Amniotic epithelial cell (primary cell): ENCODE measurements at regions not wholly inside any gene's neighbourhood (a gene's known extent, or its start where the extent isn't known, plus 50 kb on each side); places are given as distances from the start of the nearest gene placed in this dataset.
"Not testable (repeated sequence)": the region's sequence is repeated elsewhere in the genome, so short reads cannot be mapped to it uniquely, and the experiment has no call there.

Experiments used
- DNase-seq: peaks from one replicate; pipeline ENCODE4 v3.0.0-alpha.2; 2010; ENCODE audit warnings: low read depth

DNA sequence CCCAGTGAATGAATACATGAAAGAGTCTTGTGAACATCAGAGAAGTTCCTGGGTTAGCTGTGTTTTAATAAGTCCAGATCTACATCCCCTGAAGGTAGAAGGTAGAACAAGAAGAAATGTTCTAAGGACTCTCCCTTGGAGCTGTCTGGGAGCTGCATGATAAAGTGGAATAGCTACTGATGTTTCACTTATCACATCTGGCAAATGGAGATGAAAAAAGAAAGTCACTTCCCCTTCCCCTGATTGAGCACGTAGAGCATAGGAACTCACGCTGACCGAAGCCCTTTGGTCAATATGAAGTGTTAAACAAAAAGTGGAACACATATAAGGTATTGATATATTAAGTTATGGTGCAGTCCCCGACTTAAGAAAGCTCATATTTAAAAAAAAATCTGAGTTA is 53.2 kb upstream of the PARP1 start:
- DNase-seq, result no peak

DNA sequence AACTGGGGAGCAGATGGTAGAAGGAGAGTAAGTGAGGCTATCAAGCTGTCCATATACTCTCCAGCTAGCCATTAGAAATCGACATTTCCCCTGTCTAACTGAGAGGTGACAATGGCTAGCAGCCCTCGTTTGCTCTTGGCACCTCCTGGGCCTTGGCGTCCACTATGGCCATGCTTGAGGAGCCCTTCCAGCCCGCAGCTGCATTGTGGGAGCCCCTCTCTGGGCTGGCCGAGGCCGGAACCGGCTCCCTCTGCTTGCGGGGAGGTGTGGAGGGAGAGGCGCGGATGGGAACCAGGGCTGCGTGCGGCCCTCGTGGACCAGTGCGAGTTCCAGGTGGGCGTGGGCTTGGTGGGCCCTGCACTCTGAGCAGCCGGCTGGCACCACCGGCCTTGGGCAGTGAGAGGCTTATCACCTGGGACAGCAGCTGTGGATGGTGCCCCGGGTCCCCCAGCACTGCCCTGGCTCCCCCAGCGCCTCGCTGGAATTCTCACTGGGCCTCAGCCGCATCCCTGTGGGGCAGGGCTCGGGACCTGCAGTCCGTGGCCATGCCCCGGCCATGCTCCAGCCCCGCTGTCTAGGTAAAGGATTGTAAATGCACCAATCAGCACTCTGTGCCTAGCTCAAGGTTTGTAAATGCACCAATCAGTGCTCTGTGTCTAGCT is 56.2 kb upstream of the PARP1 start:
- DNase-seq, result no peak

DNA sequence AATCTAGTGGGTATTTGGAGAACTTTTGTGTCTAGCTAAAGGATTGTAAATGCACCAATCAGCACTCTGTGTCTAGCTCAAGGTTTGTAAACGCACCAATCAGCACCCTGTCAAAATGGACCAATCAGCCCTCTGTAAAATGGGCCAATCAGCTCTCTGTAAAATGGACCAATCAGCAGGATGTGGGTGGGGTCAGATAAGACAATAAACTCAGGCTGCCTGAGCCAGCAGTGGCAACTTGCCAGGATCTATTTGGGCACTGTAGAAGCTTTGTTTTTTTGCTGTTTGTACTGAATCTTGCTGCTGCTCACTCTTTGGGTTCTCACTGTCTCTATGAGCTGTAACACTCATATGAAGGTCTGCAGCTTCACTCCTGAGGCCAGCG is 56.7 kb upstream of the PARP1 start:
- DNase-seq, result not testable (repeated sequence)

DNA sequence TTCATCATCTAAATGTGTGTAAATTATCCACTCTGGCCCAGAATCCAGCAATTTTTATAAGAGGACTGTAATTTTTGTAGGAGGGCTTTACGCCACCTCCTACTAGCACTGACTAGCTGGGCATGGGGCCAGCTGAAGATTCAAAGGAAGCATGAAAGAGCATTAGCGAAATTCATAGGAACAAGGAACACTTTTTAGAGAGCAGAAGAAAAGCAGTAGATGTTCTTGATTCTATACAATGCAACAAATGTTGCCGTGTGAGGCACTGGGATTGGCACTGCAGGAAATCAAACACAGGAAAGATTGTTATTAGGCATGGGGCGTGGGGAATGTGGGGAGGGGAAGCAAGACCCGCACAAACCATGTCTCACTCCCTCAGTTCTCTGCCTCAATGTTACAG is 58.4 kb upstream of the PARP1 start:
- no peak for DNase-seq

DNA sequence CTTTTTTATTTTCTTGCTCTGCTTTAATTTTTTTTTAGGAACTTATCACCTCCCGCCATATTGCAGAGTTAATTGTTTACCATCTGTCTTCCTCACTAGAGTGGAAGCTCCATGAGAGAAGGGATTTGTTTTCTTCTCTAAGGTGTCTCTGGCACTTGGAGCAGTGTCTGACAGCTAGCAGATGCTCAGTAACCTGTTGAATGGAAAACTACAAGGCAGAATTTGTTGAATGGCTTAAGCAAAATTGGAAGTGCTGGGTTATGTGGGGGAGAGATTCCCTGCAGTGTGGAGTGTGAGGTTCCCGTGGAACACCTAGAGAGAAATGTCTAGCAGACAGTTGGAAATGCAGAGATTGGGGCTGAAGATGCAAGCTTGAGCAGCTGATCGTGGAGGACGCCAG is 59.5 kb upstream of the PARP1 start:
- no peak for DNase-seq

DNA sequence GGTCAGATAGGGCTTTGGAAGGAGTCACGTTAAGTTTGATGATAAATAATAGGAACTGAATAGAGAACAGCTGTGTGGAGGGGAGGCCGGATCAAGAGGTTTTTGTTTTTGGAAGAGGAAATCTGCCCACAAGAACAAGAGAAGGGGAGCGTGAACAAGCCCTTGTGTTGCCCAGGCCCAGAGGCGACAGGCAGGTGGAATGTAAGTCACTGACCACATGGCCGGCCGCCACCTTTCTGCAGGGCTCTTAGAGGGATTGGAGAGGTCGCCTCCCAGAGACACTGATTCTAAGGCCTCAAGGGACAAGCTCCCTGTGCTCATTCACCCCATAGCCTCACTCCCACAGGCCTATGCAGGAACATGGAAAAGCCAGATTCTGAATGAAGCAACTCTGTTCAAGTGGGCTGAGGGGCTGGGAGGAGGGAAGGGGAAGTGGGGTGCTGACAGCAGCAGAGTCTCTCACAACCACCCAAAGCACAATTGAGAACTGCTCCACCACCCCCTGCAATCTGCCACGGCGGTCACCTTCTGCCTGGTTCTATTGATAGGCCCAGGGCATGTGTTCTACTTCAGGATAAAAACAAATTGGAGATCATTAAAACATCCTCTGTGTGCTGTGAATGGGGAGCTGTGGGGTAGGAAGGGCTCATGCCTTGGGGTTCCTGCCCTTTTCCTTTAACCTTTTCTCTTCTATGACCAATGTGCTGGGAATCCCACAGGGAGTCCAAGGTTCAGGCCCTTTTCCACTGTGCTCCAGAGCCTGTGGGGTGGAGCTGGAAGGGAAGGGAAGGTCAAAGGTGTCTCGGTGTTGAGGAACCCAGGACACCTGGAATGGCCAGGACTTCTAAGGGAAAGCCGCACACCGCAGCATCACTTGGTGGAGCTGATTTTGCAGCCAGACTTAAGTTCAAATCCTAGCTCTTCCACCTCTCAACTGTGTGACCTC is 63.3 kb upstream of the PARP1 start:
- no peak for DNase-seq

DNA sequence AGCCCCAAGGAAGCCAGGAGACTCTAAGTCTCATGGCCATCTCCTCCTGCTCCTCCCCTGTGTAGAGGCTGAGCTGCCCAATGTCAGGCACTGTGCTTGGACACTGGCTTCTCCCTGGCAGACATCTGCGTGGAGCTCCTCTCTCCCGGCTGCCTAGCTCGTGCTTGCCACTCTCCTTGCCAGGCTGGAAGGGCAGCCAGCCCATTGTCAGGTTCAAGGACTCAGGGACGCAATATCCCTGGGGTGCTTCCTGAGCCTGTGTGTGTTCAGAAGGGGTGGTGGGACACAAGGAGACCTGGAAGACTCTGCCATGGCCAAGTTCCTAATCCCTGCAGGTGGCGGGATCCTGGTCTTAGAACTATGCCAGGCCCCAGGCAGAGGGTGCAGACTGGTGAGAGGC is 65.4 kb upstream of the PARP1 start:
- DNase-seq, result no peak

DNA sequence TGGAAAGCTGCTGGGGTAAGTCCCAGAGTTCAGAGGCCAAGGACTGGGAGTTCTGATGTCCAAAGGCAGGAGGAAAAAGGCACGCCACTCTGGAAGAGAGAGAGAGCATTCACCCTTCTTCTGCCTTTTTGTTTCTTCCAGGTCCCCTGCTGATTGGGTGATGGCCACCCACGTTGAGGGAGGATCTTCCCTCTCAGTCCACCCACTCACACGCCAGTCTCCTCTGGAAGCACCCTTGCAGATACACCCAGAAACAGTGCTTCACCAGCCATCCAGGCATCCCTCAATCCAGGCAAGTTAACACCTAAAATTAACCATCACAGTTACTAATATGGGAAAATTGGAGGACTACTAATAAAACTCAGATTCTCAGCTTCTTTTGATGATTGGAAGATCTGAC is 66.1 kb upstream of the PARP1 start:
- DNase-seq, result no peak

DNA sequence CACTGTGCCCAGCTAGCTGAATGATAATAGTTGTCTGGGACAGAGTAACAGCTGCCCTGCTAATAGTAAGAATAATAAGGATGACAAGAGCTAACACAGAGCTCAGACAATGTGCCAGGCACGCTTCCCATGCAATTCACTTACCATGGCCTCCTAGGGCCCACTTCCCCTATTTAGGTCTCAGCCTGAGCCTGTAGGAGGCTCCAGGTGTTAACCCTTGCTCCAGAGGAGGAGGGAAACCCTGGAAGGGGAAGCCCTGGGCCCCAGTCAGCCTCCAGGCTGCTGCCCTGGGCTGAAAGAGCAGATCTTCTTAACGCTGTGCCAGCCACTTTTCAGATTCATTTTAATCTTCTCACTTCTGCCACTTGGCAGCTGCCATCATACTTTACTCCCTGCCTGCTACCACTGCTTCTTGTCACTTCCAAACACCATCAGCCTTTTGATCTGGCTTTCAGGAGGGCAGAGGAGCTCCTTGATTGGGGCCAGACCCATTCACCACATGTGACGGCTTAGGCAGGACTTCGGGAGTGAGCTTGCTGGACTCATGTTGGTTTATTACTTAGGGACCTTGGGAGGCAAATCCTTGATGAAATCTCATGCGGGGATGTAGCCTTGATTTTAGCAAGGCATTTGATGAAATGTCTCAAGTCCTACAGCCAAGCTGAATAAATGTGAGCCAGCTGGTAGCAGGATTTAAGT is 66.7 kb upstream of the PARP1 start:
- DNase-seq, result no peak

DNA sequence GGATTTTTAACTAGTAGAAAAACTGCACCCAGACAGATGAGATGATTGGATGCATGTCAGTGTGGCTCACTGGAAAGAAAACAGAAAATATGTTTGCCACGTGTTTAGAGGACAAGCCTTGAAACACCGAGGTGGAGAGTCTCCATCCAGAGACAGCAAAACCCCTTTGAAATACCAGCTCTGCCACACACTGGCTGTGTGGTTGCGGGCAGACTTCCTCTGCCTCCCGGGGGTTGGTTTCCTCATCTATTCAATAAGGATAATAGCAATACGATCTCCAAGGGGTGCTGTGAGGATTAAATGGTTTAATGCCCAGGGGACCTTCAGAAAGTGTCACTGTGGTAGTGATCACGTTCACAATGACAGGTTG is 67.2 kb upstream of the PARP1 start:
- DNase-seq, result no peak

DNA sequence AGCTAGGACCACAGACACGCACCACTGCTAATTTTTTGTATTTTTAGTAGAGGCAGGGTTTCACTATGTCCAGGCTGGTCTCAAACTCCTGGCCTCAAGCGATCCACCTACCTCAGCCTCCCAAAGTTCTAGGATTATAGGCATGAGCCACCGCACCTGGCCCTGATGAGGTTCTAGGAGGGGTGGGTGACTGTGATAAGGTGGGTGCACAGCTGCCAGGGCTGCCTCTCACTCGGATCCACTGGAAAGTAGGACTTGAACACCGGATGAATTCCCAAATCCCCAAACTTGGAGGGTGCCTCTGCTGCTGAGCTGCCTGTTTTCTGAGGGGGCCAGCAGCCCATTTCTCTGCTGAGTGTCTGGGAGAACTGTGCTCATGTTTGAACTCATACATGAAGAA is 68.2 kb upstream of the PARP1 start:
- DNase-seq, result no peak

DNA sequence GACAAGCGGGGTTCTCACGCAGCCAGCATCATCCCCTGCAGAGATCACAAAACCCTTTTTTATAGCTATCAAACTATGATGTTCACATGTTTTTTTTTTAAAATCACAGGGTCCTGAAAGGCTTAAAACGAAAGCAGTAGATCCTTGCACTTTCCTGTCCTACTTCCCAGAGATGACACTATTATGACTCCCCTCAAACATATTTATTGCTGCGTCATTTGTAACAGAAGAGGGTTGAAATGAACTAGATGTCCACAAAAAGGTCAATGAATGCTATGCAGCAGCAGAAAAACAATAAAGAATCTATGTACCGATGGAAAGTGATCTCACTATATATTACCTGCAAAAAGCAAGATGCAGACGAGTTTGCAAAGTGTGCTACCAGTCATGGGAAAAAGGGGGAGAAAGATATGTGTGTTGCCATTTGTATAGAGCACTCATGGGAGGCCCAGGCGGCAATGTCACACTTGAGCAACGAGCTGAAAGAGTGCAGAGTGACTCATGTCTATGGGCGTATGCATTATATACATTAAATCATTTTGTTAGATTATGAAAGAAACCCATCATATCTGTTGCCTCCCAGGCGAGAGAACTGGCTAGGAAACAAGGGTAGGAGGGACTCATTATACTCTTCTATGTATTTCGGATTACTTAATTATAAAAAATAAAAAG is 68.9 kb upstream of the PARP1 start:
- no peak for DNase-seq

DNA sequence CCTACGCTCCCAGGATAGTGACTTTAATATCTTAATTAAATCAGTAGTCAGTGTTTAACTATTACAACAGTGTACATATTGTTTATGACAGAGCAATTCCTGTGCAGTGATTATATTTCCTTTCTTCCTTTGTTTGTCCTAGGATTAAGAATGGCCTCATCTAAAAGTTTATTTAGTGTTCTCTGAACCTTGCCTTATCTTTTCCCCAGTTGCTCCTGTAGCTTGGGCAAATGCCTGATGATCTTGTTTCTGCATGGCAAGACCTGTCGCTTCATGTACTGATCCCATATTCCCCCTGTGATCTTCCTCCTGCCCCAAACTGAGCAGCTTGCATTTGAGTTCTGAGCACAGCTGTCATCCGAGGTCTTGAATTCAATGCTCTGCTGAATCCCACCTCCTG is 69.1 kb upstream of the STUM start:
- DNase-seq, result no peak

DNA sequence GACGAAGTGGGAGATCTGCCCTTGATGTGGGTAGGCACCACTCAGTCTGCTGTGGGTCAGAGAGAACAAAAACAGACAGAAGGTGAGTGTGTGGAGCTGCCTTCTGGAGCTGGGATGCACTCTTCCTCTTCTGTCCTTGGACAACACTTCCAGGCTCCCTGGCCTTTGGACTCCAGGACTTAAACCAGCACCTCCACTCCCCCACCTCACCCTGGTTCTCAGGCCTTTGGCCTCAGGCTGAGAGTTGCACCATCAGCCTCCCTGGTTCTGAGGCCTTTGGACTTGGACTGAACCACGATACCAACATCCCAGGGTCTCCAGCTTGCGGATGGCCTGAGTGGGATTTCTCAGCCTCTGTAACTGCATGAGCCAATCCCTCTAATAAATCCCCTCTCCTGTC is 68.1 kb upstream of the STUM start:
- DNase-seq, result no peak

DNA sequence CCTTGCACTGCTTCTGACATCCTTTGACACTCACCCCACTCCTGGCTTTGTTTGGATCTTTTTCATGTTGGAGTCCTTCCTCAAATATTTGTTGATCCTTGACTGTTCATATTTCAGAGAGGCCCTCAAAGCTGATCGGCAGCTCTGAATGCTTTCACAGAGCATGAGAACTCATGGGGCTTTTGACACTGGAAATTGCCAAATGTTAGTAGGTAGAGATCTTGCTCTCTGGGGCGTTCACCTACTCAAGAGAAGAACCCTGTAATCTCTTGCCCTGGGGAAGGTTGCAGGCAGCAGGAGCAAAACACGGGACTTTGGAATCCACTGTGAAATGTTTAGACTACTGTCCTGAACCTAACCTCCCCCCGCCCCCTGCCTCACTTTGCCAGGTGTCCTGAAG is 67.4 kb upstream of the STUM start:
- no peak for DNase-seq

DNA sequence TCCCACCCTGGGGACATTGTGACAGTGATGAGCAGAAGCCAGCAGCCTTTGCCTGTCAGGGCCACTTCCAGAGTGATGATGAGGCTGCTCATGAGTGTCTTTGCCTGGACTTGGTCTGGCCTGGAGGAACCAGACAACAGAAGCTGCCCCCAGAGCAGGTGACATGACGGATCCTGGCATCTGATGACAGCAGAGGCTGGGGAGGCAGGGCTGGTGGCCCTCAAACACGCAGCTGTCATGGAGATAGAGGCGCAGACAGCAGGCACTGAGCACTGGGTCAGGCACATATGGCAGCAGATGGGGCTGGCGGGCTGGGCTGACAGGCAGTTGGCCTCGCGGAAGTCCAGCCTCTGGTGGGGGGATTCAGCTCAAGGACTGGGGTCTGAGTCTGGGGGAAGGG is 66.4 kb upstream of the STUM start:
- no peak for DNase-seq

DNA sequence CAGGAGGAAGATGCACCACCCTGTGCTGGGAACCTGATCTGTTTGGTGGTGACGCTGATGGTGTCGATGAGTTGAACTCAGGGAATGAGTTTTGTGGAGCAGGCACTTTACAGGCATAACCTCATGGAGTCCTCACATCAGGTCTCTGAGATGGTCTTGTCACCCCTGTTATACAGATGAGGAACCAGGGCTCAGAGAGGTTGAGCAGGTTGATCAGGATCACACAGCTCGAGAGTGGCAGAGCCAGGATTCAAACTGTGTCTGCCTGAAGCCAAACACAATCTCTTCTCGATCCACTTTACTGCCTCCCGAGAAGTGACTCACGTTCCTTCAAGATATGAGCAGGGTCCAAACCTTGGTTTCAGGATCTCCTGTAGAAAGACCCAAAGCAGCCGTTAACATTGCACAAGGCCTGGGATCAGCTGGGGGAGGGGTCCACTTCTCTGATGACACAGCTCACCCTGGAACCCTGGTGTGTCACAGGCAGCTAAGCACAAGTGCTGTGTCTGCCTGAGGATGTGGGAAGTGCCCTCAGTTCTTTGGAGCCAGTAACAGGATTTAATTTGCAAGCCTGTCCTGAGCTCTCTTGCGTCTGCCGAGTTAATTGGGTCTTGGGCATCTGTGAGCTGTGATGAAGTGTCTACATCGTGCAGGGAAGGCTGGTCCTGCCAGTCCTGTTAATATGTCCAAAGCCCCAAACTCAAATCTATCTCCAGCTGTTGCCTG is 65.4 kb upstream of the STUM start:
- DNase-seq, result peak; percentile 9

DNA sequence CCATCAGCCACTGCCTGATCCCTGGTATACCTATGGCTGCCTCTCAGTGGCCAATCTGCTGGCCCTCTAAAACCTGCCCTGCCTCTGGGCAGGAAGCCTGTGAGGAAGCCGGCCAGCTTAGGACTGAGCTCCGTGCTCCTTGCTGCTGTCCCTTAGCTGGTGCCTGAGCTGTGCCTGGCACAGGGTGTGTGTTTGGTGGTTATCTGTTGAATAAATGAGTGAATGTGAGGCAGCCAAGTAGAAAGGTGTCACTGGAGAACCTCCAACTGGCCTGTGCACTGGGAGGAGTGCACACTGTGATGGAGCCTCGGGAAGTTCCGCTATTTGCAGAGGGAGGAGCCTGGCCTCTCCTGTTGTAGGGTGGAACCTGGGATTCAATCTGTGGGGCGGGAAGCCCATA is 63.4 kb upstream of the STUM start:
- DNase-seq, result no peak

DNA sequence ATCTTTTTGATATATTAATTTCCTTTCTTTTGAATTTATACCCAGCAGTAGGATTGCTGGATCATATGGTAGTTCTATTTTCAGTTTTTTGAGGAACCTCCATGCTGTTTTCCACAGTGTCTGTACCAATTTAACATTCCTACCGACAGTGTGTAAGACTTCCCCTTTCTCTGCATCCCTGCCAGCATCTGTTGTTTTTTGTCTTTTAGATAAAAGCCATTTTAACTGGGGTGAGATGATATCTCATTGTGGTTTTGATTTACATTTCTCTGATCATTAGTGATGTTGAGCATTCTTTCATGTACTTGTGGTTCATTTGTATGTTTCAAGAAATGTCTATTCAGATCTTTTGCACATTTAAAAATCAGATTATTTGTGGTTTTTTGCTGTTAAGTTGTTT is 62.4 kb upstream of the STUM start:
- DNase-seq, result no peak

DNA sequence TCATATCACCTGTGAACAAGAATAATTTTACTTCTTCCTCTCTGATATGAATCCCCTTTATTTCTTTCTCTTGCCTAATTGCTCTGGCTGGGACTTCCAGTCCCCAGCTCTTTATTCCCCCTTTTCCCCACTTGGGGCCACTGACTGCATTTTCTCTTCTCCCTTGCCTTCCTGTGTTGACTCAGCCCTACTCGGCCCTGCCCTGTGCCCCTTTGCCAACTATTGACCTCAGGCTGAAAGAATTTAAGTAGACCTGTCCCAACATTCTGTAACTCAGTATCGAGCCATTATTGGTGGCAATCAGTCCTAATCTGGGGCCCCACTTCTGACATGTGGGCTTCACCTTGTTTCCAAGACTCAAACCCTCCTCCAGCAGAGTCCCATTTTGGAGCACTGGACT is 60.6 kb upstream of the STUM start:
- DNase-seq, result no peak

DNA sequence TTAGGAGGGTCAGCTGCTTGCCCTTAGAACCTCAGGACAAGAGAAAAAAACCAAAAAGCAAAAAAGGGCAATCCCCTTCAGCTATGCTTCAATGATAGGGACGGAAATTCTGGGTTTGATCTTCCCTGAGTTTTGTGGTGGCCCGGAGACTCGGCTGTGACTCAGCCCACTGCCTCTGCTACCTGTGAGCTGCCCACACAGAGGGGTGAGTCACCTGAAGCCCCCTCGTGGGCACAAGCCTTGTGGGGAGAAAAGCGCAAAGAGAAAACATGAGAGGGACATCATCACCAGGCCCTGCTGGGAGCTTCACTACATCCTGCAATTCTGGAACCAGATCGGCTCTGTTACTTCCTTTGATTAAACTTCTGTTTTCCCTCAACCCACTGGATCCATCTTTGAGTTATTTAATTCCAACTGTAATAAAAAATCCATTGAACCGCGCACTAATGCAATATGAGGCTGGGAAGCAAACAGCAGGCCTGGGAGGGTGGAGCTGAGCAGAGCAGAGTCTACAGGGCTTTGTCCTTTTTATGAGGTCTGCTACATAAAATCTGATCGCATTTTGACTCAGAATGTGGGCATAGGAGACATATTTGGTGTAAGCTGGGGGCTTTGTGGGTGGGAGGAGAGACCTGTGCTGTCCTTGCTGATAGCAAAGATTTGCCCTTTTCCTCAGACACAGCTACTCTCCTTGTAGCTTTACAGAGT is 58.7 kb upstream of the STUM start:
- DNase-seq, result no peak
